Retinal pigment epithelial cell (primary cell): ENCODE measurements at regions not wholly inside any gene's neighbourhood (a gene's known extent, or its start where the extent isn't known, plus 50 kb on each side); places are given as distances from the start of the nearest gene placed in this dataset.
A peak's percentile ranks its signal among the peaks of the same experiment; 100 is the strongest.

Experiments used
- DNase-seq: peaks from one replicate; pipeline ENCODE4 v3.0.0-alpha.2; 2010; ENCODE audit warnings: low read depth
- H3K4me3 ChIP-seq: 2 replicates; pipeline ENCODE4 v1.5.1; 2011; ENCODE audit warnings: mild to moderate bottlenecking, low read length, control low read depth, moderate library complexity
- TF ChIP-seq, protein P1 (sequence below): conservative IDR thresholded peaks from 2 replicates; pipeline ENCODE4 v1.5.1; 2011; ENCODE audit warnings: low read depth, low read length, control low read depth, inconsistent platforms

DNA sequence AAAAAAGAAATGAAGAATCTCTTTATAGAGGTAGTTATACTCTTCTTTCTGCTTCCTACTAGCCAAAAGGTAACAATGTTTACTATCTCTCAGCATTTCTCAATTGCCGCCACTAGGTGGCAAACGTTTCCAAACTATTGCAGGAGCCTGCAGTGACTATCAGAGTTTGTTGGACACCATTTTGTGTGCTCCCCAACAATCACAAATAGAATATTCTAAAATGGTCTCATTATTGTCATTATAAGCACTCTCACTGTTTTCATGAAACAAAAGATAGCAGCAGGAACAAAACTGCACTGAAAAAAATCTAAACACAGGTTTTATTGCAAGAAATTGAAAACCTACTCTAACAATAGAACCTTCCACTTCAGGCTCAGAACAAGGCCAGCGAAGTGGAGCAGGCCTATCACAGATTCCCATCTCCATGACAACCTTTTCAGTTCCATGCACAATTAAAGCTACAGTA, 83.9 kb upstream of the PLPPR4 start:
- TF ChIP-seq, protein P1, sequence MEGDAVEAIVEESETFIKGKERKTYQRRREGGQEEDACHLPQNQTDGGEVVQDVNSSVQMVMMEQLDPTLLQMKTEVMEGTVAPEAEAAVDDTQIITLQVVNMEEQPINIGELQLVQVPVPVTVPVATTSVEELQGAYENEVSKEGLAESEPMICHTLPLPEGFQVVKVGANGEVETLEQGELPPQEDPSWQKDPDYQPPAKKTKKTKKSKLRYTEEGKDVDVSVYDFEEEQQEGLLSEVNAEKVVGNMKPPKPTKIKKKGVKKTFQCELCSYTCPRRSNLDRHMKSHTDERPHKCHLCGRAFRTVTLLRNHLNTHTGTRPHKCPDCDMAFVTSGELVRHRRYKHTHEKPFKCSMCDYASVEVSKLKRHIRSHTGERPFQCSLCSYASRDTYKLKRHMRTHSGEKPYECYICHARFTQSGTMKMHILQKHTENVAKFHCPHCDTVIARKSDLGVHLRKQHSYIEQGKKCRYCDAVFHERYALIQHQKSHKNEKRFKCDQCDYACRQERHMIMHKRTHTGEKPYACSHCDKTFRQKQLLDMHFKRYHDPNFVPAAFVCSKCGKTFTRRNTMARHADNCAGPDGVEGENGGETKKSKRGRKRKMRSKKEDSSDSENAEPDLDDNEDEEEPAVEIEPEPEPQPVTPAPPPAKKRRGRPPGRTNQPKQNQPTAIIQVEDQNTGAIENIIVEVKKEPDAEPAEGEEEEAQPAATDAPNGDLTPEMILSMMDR: peak; percentile 78
- DNase-seq: peak; percentile 41
- H3K4me3 ChIP-seq: no peak overlapping the region

DNA sequence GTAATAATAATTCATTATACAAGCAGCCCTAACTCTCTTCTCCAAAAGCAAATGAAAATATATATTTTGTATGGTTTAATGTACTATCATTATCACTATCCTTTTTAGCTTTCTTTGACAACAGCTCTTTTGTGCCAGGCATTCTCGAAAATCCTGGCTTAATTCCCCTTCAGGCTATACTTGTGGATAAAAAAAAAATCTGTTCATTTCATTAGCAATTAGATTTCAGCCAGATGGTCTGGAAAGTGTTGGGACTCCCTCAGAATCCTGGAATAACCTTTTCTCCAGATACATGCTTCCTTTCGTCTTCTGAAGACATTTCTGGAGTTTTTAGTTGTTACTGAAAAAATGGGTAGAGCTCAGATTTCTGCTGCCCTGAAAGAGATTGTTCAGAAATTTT, 83.4 kb upstream of the PLPPR4 start:
- no peak for DNase-seq
- H3K4me3 ChIP-seq: no peak overlapping the region
- TF ChIP-seq, protein P1: no peak

DNA sequence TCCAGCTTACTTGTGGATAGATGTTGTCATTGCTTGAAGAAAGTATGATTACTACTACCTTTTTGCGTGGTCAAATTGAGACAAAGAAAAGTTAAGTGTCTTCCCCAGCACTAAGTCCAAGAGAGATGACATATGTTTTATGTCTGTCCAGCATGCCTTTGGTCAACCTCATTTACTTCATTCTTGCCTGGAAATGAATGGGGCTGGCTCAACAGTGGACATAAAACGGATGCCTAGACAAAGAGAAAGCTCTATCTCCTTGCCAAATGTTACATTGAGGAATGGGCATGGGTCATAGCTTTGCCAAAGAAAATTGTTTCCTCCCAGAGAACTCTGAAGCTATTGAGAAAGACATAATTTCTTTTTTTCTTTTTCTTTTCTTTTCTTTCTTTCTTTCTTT, 82.4 kb upstream of the PLPPR4 start:
- TF ChIP-seq, protein P1: no peak

DNA sequence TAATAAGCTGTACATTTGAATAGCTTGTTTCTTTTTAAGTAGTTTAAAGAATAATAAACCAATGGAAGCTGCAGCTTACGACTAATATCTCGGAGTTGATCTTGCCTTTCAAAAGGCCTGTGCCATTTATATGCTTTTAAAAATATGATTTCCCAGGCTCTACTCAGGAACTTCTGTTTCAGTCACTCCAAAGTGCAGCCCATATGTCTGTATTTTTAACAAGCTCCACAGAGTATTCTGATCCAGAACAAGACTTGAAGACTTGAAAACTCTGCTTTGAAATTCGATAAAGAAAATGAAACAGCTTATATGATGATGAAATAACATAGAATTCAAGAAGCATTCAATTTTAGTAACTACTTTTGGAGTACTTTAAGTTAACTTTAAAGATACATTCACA, 79.1 kb upstream of the PLPPR4 start:
- TF ChIP-seq, protein P1: no peak

More for the DNA sequence above, 82.4 kb upstream of the PLPPR4 start:
- no peak for DNase-seq
- H3K4me3 ChIP-seq: no peak overlapping the region

DNA sequence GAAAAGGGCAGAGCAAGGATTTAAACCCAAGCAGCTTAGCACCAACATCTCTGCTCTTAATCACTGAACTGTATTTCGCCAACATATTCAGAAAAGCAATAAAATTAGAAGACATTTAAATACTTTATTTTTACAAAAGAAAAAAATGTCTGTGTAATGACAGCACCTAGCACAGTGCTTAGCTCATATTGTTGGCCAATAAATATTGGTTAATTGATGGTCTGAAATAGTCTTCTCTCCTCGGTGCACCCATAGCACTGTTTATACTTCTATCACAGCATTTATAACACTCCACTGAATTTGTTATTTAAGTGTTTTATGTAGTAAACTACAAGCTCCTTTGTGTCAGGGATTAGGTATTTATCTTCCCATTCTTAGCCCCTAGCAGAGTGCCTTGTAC, 70.9 kb upstream of the PLPPR4 start:
- no peak overlapping the region for H3K4me3 ChIP-seq
- DNase-seq: no peak
- TF ChIP-seq, protein P1: no peak

More for the DNA sequence above, 79.1 kb upstream of the PLPPR4 start:
- no peak overlapping the region for H3K4me3 ChIP-seq
- no peak for DNase-seq

DNA sequence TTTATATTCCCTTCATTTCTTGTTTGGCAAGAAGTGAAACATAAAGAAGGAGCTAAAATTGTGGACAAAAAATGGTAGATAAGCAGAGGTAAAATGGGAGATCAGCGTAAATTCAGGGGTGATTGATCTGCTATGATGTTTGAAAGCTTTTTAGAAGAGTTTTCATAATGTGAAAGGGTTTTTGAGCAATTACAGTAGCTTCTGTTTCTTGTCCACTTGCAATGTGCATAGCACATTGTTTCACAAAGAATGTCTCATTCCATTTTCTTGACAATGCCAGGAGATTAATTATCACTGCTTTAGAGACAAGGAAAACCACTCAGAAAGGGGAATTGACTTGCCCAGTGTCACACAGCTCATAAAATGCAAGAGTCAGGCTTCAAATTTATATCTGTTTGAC, 65.9 kb upstream of the PLPPR4 start:
- H3K4me3 ChIP-seq: no peak overlapping the region
- DNase-seq: no peak
- TF ChIP-seq, protein P1: no peak

DNA sequence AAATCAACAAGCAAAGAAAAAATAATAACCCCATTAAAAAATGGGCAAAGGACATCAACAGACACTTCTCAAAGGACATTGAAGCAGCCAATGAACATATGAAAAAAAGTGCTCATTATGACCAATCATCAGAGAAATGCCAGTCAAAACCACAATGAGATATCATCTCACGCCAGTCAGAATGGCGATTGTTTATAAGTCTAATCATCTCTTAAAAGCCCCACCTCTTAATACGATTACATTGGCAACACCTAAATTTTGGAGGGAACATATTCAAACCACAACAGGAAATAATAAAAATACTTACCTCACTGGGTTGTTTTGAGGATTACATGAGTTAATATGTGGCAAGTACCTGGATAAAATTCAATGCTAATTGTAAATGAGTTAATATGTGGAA, 57.1 kb upstream of the PLPPR4 start:
- DNase-seq: no peak
- TF ChIP-seq, protein P1: no peak
- no peak overlapping the region for H3K4me3 ChIP-seq
